GM19351 (cell line): ENCODE measurements at regions not wholly inside any gene's neighbourhood (a gene's known extent, or its start where the extent isn't known, plus 50 kb on each side); places are given as distances from the start of the nearest gene placed in this dataset.

Experiments
- ATAC-seq: cut with Tn5 transposase; IDR thresholded peaks from one replicate; pipeline ENCODE4 v1.9.1; 2021; ENCODE audit warnings: mild to moderate bottlenecking, moderate library complexity; ENCODE audit not compliant: unreplicated experiment

DNA sequence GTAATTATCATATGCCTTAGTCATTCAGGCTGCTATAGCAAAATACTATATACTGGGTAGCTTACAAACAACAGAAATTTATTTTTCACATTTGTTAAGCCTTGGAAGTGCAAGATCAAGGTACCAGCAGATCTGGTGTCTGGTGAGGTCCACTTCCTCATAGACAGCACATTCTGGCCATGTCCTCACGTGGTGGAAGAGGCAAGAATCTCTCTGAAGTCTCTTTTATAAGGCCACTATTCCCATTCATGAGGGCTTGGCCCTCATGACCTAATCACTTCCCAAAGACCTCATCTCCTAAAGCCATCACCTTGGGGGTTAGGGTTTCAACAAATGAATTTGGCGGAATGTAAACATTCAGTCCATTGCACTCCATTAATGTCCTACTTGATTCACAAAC lies 137.5 kb upstream of the C1GALT1 start:
- ATAC-seq = no peak

DNA sequence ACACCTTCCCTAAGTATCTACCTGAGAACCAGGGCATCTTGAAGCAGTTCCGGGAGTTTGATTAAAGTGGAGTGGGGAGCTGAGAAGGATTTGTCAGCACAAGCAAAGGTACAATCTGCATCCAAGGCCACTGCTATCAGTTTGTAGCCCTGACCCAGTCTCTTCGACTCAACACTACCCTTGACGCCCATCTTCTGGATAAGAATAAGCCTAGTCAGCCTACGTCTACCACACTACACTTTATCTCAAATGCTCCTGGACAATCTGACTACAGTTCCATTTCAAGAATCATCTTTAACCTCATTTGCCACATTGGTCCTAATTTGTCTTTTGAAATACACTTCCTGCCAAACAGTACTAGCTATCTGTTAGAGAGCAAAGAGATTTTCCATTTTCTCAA lies 134.1 kb upstream of the C1GALT1 start:
- no peak for ATAC-seq

DNA sequence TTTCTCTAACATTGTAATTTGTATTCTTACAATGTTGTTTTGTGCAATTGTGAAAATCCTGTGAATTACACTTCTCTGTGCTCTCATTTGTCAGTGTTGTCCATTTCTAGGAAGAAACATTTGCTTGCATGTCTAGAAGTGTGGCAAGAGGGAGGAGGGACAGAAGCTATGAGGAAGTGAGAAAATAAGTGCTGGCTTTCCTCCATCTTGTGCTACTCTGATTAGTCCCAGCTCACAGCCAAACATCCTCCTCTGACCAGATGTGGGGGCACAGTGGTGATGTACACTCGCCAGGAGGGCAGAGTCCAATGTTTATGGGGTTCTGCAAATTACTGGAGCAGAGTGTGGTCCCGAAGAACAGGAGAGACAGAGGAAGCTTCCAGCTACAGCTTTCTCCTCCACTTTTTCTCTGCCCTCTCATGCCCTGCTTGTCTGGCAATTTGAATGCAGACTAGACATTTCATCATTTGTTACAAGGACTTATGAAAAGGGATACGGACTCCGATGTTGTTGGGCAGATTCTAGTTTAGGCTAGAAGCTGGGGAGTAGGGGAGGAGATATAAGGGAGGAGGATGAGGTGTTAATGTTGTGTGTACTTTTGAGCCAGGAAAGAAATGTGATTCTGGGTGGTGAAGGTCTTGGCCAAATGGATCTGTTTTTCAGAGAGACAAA lies 131.0 kb upstream of the C1GALT1 start:
- ATAC-seq = peak; percentile 83

DNA sequence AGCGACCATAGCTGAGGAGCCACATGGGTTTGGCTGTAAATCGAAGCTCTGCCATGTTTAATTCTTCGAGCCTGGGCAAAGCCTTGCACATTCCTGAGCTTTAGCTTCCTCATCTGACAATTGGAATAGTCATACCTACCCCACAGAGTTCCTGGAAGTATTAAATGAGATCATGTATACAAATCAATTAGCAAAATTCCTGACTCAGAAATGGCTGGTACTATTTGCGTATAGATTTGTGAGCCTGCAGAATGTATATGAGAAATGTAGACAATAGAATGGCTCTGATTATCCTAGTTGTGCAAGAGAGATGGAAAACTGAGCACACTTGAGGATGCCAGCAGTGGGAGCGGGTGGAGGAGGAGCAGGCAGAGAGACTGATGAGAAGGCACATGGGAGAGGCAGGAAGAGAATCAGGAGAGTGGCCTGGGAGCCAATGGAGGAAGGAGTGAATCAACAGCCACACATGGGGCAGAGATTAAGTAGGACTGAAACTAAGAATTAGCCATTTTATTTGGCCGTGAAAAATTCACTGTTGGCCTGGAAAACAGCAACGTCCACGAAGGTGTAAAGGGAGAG lies 128.0 kb upstream of the C1GALT1 start:
- no peak for ATAC-seq

DNA sequence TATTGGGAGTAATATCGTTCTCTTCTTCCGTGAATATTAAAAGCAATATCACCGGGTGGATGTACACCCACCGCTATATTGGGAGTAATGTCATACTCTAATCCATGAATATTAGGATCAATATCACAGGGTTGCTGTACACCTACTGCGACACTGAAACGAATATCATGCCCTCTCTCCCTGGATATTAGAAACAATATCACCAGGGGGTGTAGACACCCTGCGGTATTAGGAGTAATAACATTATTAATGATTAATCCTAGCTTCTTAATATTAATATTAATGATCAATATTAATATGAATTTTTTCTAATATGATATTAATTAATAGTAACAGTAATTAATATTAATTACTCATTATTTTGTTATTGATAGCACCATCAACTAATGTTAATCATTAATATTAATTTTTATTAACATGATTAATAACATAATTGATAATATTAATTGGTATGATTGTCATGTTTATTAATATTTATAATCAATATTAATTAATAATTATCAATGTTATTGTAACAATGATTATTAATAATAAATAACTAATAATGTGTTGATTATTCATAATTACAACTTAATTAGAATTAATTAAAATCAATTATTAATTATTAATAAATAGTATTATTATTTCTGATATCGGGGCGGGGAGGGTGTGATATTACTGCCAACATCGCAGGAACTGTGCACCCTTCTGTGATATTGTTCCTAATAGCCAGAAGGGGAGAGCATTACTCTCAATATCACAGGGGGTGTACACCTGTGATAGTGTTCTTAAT lies 121.3 kb upstream of the C1GALT1 start:
- ATAC-seq = no peak

DNA sequence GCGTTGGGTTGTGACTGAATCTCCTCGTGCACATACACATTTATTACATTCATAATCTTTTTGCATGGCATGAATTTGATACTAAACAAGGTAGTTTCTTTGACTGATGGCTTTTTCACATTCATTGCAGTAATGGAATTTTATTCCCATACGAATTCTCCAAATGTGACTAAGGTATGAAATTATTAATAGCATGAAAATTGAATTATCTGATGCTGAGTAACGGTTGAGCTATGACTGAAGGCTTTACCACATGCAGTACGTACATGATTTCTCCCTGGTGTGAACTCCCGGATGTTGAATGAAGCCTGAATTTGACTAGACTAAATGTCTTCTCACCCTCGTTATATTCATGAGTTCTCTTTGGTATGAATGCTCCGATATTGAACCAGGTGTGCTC lies 104.4 kb upstream of the C1GALT1 start:
- no peak for ATAC-seq

DNA sequence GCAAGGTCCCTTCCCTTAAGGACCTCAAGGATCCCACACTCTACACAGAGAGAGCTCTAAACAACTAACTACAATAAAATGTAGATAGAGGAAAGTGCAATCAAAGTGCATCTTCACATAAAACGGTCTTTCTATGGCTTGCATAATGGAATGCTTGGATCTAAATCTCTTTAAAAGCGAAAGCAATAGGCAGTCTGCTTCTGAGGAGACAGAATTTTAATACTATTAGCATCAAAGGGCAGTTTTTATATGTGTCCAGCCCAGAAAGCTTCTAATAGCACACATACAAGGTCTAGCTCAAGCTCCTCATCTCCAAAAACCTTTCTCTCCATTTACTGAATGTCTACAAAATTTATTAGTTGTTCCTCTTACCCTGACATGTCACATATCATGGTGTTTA lies 101.5 kb upstream of the C1GALT1 start:
- ATAC-seq = no peak

DNA sequence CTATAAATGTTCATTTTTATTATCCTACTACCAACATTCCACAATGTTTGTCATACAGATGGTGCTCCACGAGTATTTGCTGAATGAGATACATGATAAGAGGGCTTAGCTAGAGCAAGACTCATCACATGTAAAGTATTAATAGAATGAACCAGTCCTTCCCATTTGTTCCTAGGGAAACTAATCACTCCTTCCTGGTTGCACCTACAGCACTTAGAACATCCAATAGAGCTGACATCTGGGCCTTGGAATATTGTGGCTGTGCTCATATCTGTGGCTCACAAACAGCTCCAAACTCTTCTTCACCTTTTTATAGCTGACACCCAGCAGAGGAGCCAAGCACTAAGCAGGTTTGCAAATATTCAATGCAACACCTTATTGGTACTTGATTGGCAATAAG lies 91.9 kb upstream of the C1GALT1 start:
- no peak for ATAC-seq

DNA sequence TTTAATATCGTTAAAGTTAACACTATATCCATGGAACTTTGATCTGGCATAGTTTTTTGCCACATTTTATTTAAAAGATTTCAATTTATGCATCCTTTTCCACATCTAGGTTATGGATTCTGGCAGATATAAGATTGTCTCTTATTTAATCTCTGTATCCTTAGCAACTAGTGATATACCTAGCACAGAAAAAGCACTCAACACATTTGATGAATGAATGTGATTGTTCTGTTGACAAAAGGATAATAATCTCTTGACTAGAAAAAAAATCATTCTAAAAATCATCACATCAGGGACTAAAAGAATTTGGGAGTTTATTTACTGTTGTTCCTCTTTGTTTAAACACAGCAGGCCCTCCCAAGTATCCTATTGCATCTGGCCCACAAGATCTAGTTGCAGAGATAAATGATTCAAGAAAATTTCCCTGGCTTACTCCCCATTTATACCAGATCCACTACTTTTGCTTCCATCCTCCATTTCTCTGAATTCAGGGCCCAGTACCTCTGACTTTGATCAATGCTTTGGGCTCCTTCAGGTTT lies 84.0 kb upstream of the C1GALT1 start:
- no peak for ATAC-seq

DNA sequence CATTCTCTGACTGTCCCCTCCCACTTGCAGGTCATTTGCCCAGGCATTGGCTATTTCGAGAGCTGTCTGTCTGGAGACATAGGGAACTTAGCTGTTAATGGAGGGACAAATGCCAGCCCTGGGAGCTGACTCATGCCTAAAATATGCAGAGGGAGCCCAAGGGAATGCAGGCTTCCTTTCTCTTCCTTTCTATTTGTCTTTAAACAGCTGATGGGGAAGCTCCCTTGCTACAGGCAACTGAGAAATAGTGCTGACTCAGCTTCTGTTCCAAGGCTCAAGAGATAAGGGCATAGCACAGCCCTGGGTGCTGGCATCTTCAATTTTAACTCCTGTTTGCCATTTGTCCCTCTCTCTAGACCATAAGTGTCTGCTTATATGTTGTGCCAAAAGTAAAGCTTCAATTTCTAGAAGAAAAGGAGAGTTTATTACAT lies 82.7 kb upstream of the C1GALT1 start:
- ATAC-seq = no peak

DNA sequence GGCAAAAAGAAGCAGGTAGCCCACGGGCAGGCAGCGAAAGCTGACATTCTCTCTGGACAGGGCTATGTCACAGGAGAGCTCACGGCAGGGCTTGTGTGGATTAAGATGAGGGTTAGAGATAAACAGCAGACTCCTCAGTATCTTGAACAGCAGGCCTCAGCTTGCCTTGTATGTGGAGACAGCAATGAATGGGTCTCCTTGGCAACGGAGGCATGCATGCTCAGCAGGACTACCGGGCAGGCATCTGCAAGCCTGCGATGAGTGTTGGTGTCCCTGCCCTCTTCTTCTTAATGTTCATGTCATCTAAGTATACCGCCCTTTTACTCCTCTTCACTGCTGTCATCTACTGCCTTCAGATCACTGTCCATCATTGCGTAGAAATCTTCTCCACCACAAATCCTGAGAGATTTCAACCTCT lies 81.9 kb upstream of the C1GALT1 start:
- ATAC-seq = no peak

DNA sequence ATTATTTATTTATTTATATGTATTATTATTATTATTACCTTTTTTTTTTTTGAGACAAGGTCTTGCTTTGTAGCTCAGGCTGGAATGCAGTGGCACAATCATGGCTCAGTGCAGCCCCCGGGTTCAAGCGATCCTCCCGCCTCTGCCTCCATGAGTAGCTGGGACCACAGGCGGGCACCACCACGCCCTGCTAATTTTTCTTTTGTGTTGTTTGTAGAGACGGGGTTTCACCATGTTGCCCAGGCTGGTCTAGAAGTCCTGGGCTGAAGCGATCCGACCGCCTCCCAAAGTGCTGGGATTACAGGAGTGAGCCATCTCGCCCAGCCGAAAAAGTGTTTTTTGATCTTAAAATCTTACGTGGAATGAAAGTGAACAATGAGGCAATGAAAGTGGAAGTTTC lies 79.4 kb upstream of the C1GALT1 start:
- ATAC-seq = no peak

DNA sequence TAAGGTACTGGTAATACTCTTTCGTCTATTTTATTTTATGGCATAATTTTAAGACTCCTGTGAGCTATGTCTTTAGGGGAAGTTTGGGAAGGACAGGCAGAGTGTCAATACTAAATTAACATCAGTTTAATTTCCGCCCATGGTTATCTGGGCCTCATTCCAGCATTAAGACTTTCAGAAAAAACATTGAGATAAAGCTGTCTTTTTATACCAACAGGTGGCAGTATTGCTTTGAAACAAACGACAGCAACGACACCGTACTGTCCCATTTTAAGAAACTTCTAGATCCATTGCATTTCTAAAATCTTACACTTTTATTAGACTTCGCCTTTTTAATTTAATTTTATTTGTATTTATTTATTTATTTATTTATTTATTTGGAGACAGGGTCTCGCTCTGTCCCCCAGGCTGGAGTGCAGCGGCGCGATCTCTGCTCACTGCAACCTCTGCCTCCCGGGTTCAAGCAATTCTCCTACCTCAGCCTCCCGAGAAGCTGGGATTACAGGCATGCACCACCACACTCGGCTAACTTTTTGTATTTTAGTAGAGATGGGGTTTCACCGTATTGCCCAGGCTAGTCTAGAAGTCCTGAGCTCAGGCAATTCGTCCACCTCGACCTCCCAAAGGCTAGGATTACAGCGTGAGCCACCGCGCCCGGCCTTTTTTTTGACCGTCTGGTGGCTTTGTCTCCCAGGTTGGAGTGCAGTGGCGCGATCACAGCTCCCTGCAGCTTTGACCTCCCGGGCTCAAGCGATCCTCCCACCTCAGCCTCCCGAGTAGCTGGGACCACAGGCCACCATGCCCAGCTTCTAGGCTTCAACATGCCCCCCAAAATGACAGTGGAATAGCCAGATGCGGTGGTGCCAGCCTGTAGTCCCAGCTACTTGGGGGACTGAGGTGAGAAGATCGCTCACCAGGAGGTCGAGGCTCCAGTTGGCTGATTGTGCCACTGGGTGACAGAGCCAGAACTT lies 78.7 kb upstream of the C1GALT1 start:
- no peak for ATAC-seq

DNA sequence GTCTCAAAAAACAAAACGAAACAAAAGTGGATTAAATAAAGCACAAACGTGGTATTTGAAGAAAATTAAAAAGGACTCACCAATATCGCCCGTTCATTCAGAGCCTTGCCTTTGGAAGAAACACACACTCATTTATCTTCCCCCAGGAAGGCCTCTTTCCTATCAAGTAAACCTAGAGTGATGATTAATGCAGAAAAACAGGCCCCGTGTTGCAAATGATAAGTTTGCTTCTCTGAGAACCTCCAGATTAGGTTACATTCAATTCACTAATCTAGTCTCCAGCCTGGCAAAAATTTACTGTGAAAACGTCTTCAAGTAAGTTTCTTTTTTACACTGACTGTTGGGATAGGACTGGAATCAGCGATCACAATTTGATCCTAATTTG lies 78.0 kb upstream of the C1GALT1 start:
- no peak for ATAC-seq

DNA sequence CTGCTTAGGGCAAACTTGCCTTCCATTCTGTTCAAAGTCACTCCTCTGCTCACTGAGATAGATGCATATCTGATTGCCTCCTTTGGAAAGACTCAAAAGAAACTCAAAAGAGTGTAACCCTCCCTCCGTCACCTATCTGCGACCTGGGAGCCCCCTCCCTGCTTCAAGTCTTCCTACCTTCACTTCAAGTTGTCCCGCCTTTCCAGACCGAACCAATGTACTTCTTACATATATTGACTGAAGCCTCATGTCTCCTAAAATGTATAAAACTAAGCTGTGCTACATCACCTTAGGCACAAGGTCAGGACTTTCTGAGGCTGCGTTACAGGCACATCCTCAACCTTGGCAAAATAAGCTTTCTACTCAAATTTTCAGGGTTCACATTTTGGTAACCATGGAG lies 77.4 kb upstream of the C1GALT1 start:
- ATAC-seq = no peak

DNA sequence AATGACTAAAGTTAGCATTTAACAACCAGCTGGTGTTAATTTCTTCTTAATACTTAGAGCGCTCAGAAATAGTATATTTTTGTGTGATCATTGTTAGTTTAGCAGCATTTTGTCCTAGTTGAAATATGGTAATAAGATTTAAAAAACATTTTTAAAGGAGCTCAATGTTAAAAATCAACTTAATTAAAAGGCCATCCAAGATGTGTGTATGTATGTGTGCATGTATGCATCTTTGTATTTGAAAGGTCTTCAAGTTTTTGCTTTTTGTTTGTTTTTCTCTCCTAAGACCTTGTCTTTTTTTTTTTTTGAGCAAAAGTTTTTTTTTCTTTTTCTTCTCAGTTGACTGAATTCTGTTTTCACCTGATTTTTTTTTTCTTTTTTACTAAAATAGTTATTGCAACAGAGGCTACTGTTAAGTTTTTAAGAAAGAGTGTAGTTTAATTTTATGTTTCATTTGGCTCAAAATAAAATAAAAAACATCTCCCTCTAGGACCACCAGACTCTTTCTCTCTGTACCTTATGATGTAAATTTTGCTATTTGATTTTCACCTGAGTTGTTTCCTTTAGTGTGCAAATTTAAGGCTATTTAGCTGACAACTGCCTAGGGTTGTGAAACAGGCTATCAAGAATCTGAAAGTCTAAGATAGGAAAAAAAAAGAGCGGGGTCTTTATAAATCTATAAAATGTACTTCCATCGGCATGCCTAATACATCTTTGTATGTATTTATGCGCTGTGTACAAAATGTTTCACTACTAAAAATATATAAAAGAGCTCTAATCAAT lies 76.4 kb upstream of the C1GALT1 start:
- ATAC-seq = no peak

DNA sequence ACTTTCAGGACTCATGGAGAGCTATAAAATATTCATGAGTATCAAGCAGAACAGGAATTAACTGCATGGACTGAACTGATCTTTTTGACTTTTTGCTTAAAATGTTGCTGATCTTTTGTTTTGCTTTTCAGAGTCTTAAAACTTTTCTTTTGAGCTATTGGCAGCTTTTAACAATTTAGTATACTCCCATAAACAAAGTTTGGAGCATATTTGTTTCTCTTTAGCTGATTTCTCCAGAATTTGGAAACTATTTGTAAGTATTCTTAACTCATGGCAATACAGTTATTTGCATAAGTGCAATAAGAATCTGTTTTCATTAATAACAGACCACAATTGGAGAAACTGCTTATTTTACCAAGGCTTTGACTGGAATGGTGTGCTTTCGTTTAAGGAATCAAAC lies 73.4 kb upstream of the C1GALT1 start:
- no peak for ATAC-seq

DNA sequence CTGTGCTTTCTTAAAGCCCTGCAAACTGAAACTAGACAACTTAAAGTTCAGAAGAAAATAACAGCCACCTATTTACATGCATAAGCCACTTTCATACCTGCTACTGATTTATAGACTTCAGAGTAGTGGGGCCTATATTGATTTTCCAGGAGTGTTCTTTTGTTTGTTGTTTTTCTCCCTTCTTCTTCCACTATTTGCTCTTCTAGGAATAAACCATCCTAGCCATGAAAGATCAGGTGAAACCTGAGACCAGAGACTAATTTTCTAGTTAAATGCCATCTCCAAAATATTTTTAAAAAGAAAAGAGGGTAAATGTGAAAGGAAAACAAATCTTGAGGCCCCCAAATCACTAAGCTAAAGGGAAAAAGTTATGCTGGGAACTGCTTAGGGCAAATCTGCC lies 72.4 kb upstream of the C1GALT1 start:
- no peak for ATAC-seq

DNA sequence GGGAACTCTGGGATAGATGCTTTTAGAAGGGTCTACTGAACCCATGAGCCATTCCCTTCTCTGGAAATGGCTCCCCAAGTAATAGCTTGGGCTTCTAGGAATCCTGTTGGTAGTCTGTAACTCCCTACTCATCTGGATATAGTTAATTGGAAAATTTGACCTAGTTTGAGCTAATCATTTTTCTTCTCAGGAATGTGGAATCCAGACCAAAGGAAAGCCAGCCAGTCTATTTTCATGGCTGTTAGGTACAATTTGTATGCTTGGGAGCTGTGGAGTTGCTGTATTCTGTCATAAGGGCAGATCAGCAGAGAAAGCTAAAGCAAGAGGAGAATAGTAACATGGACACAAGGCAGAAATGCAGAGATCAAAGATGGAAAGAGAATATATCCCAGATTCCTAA lies 71.6 kb upstream of the C1GALT1 start:
- ATAC-seq = no peak

DNA sequence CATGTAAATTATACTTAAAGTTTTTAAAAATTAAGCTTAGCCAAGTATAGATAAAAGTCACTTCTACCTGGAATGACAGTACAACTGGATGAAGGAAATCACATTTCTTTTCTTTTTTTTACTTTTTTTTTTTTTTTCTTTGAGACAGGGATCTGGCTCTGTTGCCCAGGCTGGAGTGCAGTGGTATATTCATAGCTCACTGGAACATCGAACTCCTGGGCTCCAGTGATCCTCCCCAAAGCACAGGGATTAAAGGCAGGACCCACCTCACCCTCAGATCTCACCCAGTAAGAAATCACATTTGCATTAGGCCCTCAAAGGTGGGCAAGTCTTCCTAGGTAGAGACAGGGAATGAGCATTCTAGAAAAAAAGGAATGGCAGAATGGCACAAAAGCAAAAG lies 69.5 kb upstream of the C1GALT1 start:
- no peak for ATAC-seq
